ENCODE measurements at regions not wholly inside any gene's neighbourhood (a gene's known extent, or its start where the extent isn't known, plus 50 kb on each side); places are given as distances from the start of the nearest gene placed in this dataset.

DNA sequence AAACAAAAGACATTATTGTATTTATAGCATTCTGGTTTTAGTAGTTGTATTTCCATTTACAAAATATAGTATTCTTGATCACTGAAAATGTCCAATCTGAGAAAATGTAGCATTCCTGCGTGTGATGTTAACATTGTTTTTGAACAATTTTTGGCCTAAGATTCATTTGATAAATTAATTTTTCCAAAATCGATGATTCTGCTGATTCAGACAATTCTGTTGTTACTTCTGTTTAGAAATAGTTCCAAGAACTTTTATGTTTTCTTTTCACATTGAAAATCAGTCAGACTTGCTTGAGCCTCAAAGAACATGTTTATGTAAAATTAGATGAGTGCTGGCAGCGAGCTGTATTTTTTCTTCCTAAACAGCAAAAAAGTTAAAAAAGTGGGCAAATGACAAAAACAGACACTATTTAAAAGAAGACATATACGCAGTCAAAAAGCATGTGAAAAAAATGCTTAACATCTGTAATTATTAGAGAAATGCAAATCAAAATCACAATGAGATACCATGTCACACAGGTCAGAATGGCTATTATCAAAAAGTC, 804.5 kb upstream of the MIR17HG start:
- TF ChIP-seq POLR2A (IDR thresholded peaks at IDR 0.05) (no peak), POLR2AphosphoS5 (IDR thresholded peaks at IDR 0.05) (no peak), EP300 (IDR thresholded peaks at IDR 0.05; ENCODE audit: low read depth) (no peak)
- no peak overlapping the region for H3K27ac ChIP-seq
- H3K36me3 ChIP-seq = no peaks in the 10 kb centered on the region
- intact Hi-C loops (cut with DNase I; ENCODE audit: low total_unique reads) (no loop called here), in situ Hi-C loops (cut with MboI; ENCODE audit: low pct_ligation_motif_present in 1 of 4, low pct_unique_long_range_greater_than_20kb in 1 of 4, low sequenced_read_pairs in 3 of 4) (no loop called here)
- H3K4me1 ChIP-seq = no peaks in the 10 kb centered on the region
- no peak overlapping the region for H3K4me3 ChIP-seq
- WGBS, 2 donors (ENCODE audit: low coverage in 1 of 2) = 75 to 86% methylated on average over 4 of the region's 4 CpGs
- H3K9me3 ChIP-seq = no peaks in the 10 kb centered on the region
- no peak for DNase-seq
- H3K27me3 ChIP-seq = no peaks in the 10 kb centered on the region

DNA sequence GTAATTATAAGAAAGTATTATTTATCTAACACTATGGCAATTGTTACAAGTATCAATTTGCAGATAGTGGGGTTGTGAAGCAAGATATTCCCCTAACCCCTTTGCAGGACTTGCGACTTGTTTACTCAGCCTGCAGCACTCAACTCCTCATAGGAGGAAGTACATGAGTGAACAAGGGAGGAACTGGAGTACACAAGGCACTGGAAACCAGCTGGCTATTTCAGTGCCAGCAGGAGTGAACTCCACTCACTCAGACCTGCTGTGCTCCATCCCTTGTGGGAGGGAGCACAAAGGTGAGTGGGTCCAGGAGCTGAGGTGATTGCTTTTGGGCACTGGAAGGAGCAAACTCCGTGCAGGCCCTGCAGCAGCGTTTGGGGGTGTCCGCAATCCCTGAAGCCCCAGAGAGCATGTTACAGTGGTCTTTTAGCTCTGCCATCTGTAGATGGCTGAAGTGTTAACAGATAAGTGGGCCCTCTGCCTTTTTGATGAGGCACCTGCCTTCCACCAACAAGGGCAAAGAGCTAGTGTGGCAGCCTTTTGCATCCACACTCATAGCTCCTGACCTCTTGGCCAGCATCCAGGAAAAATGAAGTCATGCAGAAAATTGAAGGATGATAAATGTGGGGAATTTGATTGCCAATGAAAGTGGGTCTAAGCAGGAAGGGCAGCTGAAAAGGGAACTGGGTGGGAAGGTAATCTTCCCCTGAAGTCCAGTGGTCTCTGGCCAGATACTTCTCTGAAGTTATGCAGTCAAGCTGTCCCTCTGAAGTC, 802.2 kb upstream of the MIR17HG start:
- no peaks in the 10 kb centered on the region for H3K9me3 ChIP-seq
- DNase-seq = no peak
- no peak overlapping the region for H3K27ac ChIP-seq
- TF ChIP-seq POLR2AphosphoS5 (IDR thresholded peaks at IDR 0.05) (no peak), POLR2A (IDR thresholded peaks at IDR 0.05) (no peak), EP300 (IDR thresholded peaks at IDR 0.05; ENCODE audit: low read depth) (no peak)
- TF ChIP-seq, protein P1, sequence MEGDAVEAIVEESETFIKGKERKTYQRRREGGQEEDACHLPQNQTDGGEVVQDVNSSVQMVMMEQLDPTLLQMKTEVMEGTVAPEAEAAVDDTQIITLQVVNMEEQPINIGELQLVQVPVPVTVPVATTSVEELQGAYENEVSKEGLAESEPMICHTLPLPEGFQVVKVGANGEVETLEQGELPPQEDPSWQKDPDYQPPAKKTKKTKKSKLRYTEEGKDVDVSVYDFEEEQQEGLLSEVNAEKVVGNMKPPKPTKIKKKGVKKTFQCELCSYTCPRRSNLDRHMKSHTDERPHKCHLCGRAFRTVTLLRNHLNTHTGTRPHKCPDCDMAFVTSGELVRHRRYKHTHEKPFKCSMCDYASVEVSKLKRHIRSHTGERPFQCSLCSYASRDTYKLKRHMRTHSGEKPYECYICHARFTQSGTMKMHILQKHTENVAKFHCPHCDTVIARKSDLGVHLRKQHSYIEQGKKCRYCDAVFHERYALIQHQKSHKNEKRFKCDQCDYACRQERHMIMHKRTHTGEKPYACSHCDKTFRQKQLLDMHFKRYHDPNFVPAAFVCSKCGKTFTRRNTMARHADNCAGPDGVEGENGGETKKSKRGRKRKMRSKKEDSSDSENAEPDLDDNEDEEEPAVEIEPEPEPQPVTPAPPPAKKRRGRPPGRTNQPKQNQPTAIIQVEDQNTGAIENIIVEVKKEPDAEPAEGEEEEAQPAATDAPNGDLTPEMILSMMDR (IDR thresholded peaks at IDR 0.05) = no peak
- in situ Hi-C loops (cut with MboI; ENCODE audit: low pct_ligation_motif_present in 1 of 4, low pct_unique_long_range_greater_than_20kb in 1 of 4, low sequenced_read_pairs in 3 of 4) (no loop called here), intact Hi-C loops (cut with DNase I; ENCODE audit: low total_unique reads) (no loop called here)
- WGBS, 2 donors (ENCODE audit: low coverage in 1 of 2) = 77 to 85% methylated on average over 1 to 4 of the region's 4 CpGs
- no peak overlapping the region for H3K4me3 ChIP-seq
- no peaks in the 10 kb centered on the region for H3K27me3 ChIP-seq
- H3K4me1 ChIP-seq = no peaks in the 10 kb centered on the region
- H3K36me3 ChIP-seq = no peaks in the 10 kb centered on the region

DNA sequence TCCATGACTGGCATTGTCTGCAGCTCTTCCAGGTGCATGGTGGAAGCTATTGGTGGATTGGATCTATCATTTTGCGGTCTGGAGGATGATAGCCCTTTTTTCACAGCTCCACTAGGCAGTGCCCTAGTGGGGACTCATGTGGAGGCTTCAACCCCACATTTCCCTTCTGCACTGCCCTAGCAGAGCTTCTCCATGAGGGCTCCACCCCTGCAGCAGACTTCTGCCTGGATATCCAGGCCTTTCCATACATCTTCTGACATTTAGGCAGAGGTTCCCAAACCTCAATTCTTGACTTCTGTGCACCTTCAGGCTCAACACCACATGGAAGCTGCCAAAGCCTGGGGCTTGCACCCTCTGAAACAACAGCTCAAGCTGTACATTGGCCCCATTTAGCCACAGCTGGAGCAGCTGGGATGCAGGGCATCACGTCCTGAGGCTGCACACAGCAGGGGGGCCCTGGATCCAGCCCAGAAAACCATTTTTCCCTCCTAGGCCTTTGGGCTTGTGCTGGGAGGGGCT, 800.2 kb upstream of the MIR17HG start:
- Histone ChIP-seq H3K27ac (no peak overlapping the region), H3K4me3 (no peak overlapping the region), H3K27me3 (no peaks in the 10 kb centered on the region), H3K9me3 (no peaks in the 10 kb centered on the region), H3K4me1 (no peaks in the 10 kb centered on the region), H3K36me3 (no peaks in the 10 kb centered on the region)
- DNase-seq = no peak
- TF ChIP-seq, protein P1 (IDR thresholded peaks at IDR 0.05) = no peak
- no peak for TF ChIP-seq EP300 (IDR thresholded peaks at IDR 0.05; ENCODE audit: low read depth)
- no peak for TF ChIP-seq POLR2A (IDR thresholded peaks at IDR 0.05)
- TF ChIP-seq POLR2AphosphoS5 (IDR thresholded peaks at IDR 0.05) = no peak
- WGBS, 2 donors (ENCODE audit: low coverage in 1 of 2) = 72% methylated on average over 2 of the region's 2 CpGs; no CpG with 5 or more reads in 1 of the 2 donors
- intact Hi-C loops (cut with DNase I; ENCODE audit: low total_unique reads) = loop anchor here (1.0 kb wide), 1 partner anchor 8 kb away; no protein-coding TSS in a partner anchor
- in situ Hi-C loops (cut with MboI; ENCODE audit: low pct_ligation_motif_present in 1 of 4, low pct_unique_long_range_greater_than_20kb in 1 of 4, low sequenced_read_pairs in 3 of 4) = no loop called here

DNA sequence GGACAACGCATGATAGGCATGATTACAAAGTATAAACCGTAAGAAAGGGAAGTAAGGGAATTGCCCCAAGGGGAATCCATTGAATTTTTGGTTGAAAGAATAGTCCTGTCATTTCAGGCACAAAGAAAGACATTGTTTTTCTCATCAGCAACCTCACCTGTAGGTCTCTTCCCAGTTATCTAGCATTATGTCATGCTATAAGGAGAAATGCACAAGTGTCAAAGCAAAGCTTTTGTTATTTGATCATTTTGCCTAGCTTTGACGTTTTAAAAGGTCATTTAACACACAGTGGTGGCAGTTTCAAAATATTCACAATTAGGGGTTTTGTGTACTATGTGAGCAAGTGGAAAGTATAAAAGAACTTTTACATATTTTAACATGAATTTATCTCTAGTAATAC, 796.2 kb upstream of the MIR17HG start:
- in situ Hi-C loops (cut with MboI; ENCODE audit: low pct_ligation_motif_present in 1 of 4, low pct_unique_long_range_greater_than_20kb in 1 of 4, low sequenced_read_pairs in 3 of 4) = no loop called here
- no peak overlapping the region for H3K4me3 ChIP-seq
- no peaks in the 10 kb centered on the region for H3K9me3 ChIP-seq
- no peak overlapping the region for H3K27ac ChIP-seq
- no peaks in the 10 kb centered on the region for H3K36me3 ChIP-seq
- TF ChIP-seq, protein P1 (IDR thresholded peaks at IDR 0.05) = no peak
- no peak for TF ChIP-seq EP300 (IDR thresholded peaks at IDR 0.05; ENCODE audit: low read depth)
- TF ChIP-seq POLR2A (IDR thresholded peaks at IDR 0.05) = no peak
- no peak for TF ChIP-seq POLR2AphosphoS5 (IDR thresholded peaks at IDR 0.05)
- H3K4me1 ChIP-seq = no peaks in the 10 kb centered on the region
- no peaks in the 10 kb centered on the region for H3K27me3 ChIP-seq
- no peak for DNase-seq
- WGBS, 2 donors (ENCODE audit: low coverage in 1 of 2) = 70 to 74% methylated on average over 3 of the region's 3 CpGs
- intact Hi-C loops (cut with DNase I; ENCODE audit: low total_unique reads) = no loop called here
